GM18502 (cell line): ENCODE measurements at regions not wholly inside any gene's neighbourhood (a gene's known extent, or its start where the extent isn't known, plus 50 kb on each side); places are given as distances from the start of the nearest gene placed in this dataset.
"Not testable (repeated sequence)": the region's sequence is repeated elsewhere in the genome, so short reads cannot be mapped to it uniquely, and the experiment has no call there.

ENCODE experiments used
- ATAC-seq: cut with Tn5 transposase; IDR thresholded peaks from one replicate; pipeline ENCODE4 v1.9.1; 2021; ENCODE audit warnings: mild to moderate bottlenecking; ENCODE audit not compliant: unreplicated experiment, poor library complexity

DNA sequence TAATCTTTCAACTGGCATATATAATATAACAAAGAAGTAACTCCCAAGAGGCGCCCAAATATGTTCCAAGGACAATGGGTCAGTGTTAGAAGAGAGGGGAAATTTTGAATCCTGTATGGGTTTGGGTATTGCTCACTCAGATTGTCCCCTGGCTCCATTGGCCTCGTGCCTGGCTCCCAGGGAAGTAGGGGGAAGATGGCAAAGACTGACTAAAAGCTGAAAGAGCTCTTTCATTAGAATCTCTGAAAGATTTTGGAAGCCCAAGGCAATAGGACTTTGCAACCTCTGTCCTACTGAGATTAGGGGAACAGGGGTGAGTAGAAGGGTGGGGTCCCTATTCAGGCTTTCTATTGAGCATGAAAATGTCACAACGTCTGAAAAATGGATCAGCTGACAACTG is 1272.8 kb upstream of the ZEB2 start:
- ATAC-seq, result no peak

- no peak for ATAC-seq
Observed at GRCh38 chr2:145789636-145790035, 1269.7 kb upstream of the ZEB2 start.

DNA sequence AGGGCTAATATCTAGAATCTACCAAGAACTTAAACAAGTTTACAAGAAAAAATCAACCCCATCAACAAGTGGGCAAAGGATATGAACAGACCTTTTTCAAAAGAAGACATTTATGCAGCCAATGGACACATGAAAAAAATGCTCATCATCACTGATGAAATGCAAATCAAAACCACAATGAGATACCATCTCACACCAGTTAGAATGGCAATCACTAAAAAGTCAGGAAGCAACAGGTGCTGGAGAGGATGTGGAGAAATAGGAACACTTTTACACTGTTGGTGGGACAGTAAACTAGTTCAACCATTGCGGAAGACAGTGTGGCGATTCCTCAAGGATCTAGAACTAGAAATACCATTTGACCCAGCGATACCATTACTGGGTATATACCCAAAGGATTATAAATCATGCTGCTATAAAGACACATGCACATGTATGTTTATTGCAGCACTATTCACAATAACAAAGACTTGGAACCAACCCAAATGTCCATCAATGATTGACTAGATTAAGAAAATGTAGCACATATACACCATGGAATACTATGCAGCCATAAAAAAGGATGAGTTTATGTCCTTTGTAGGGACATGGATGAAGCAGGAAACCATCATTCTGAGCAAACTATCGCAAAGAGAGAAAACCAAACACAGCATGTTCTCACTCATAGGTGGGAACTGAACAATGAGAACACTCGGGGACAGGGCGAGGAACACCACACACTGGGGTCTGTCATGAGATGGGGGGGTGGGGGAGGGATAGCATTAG is 1267.9 kb upstream of the ZEB2 start:
- not testable (repeated sequence) for ATAC-seq

GRCh38 chr2:145782607-145783006 is 1262.7 kb upstream of the ZEB2 start:
- ATAC-seq, result not testable (repeated sequence)

DNA sequence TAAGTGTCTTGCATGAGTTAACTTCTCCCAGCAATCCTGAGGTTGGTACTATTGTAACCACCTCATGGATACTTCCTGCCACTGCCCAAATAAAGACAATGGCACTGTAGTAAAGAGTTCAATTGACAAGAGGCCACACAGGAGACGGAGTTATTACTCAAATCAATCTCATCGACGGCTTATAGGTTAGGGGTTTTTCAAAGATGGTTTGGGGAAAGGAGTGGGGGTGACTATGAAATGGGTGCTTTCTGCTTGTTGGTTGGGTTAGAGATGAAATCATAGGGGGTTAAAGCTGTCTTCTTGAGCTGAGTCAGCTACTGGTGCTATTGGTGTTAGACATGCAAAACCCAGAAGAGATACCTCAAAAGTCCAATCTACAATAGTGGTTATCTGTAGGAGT is 1258.0 kb upstream of the ZEB2 start:
- ATAC-seq, result peak; percentile 69

- ATAC-seq, result no peak
Observed at GRCh38 chr2:145777297-145777696, 1257.4 kb upstream of the ZEB2 start.

- ATAC-seq, result no peak
Observed at GRCh38 chr2:145775591-145775990, 1255.7 kb upstream of the ZEB2 start.

DNA sequence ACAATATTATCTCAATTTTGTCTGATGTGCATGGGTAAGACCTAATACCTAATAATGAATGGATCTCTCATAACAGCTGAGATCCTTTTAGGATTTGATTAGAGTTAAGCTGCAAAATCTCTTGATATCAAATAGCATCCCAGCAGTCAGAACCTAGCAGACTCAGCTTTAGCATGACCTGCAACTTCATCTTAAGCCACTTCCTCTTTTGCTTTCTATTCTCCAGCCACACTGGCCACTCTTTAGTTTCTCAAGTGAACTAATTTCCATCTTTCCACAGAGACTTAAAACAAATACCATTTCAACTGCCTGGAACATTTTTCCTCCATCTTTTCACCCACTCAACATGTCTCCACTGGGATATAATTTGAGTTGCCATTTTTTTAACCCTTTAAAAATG is 1251.6 kb upstream of the ZEB2 start:
- peak; percentile 98 for ATAC-seq

DNA sequence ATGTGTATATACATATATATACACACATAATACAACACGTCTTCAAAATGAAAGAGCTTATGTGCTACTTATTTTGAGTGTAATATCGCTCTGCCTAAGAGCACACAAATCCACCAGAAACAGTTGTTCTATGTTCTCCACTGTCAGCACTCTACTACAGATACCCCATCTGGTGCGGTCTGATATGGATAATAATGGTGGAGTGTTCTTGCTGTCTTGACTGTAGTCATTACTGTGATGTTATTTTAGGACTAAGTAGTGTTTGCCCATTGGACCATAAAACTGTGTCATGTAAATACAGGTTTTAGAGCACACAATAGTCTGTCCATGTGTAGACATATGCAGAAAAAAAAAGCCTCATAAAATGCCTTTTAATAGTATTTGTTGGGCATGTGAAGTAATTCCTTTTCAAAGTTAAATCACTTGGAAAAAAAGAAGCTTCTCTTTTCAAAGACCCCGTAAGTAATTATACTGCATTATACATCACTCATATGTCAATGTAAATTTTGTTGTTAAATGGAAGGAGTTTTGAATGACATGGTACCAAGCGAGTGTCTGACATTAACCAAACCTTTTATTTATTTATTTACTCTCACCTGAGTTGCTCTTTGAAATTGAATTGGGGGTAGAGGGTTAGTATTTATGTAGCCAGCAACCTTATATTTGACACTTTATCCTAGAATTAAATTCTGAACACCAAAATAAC is 1249.2 kb upstream of the ZEB2 start:
- ATAC-seq, result no peak

DNA sequence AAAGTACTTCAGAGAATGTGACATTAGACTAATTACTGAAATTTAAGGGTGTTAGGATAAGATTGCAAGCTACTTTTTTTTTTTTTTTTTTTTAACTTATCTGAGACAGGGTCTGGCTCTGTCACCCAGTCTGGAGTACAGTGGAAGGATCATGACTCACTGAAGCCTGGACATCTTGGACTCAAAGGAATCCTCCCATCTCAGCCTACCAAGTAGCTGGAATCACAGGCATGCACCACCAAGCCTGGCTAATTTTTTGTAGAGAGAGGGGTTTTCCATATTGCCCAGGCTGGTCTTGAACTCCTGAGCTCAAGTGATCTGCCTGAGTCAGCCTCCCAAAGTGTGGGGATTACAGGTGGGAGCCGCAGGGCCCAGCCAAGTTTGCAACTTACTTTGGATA is 1246.0 kb upstream of the ZEB2 start:
- ATAC-seq, result no peak

- ATAC-seq, result no peak
Observed at GRCh38 chr2:145764631-145765030, 1244.7 kb upstream of the ZEB2 start.

DNA sequence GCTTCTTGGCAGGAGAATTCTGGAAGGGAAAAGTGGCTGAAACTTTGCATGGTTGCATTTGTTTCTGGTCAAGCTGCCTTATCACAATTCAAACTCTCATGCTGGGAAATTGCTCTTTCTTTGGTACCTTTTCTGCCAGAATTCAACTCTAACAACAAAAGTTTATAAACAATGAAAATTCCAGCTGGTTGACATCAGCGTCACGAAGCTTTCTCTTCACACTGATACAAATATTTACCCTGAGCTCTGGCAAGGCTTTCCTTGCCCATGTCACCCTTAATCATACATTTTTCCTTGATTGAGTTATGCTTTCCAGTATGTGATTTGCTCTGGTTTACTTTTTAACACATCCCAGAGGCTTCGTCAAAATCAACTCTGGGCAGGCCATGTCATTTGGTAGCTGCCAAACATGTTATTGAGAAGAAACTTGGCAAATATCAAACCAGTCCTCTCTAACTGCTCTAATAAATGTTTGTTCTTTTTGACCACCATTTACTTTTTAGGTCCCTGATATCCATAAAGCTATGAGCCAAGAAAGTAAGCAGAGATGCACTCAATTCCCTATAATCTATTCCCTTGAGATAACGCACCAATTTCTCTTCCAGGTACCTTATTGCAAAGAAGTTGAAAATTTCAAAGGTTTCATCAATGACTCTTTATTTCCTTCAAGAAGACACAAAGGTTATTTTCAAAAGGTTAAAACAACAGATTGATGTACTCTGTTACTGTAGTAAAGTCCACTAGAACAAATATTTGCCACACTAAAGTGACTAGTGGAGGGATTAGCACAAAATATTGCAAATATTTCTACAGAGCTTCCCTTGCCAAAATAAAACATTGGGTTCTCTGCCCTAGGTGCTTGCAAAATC is 1241.1 kb upstream of the ZEB2 start:
- ATAC-seq, result no peak

DNA sequence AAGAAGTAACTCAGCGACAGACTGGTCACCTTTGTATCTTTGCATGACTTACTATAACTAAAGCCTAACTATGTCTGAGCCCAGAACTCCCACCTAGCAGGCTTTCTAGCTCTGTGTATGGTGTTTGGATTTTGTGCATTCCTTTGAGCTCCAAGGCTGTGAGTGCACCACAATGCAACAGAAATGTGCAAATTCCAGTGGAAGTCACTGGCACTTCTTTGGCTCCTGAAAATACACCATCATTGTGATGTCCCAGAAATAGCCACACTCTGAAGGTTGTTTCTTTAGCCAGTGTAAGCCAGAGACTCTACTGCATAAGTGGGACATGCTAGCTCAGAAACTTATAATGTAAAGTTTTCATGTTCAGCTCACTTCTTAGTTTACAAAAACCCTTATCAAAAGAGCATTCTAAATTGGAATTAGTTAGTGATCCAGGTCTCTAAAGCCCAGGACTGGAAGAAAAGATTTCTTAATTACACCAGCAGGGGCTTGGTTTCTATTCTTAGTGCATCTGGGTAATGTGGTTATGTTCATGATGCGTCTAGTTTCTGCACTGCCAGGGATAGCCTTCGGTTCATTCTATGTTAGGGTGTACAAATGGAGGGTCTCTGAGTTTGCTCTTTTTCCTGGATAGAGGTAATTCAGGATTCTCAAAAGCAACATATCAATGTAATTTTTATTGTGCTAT is 1239.5 kb upstream of the ZEB2 start:
- ATAC-seq, result no peak

- ATAC-seq, result no peak
Observed at GRCh38 chr2:145757503-145758246, 1237.8 kb upstream of the ZEB2 start.

- ATAC-seq, result no peak
Observed at GRCh38 chr2:145755019-145755837, 1235.3 kb upstream of the ZEB2 start.

DNA sequence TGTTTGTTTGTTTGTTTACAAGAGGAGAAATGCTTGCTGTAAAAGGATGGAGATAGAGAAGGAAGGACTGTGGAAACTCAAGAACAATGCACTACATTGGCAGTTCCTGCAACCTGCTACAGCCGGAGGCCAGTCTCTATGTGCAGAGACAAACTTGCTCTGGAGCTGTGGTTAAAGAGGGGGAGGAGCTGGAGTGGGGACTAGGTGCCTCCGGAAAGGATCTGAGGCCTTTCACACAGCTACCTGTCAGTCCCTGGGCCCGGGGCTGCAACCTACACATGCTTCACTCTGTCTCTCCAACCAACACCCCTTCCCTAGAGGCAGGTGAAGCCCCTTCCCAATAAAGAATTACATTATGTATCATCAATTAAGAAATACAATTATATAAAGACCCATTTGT is 1234.0 kb upstream of the ZEB2 start:
- ATAC-seq, result no peak

DNA sequence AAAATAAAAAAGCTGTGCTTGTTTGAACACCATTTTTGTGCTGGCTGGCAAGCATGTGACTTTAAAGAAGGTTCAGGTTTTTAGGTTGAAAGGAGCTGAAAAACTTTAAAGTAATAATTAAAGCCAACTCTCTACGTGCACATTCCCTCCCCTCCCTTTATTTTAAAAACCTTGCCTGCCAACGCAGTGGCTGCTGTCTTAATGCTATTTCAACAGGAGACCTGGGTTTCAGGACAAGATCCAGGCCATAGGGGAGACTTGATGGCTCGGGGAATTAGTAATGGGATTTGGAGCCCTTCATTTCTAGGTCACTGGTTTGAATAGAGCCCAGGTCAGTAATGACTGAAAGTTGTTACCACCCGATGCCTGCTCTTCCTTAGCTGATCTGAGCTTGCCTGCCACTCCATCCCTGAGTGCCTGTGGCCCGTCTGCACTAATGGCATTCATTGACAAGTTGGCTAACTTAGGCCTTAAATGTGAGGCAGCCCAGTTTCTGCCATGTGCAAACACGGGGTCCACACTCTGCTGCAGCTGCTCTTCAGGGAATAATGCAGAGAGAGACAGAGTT is 1233.2 kb upstream of the ZEB2 start:
- ATAC-seq, result no peak

DNA sequence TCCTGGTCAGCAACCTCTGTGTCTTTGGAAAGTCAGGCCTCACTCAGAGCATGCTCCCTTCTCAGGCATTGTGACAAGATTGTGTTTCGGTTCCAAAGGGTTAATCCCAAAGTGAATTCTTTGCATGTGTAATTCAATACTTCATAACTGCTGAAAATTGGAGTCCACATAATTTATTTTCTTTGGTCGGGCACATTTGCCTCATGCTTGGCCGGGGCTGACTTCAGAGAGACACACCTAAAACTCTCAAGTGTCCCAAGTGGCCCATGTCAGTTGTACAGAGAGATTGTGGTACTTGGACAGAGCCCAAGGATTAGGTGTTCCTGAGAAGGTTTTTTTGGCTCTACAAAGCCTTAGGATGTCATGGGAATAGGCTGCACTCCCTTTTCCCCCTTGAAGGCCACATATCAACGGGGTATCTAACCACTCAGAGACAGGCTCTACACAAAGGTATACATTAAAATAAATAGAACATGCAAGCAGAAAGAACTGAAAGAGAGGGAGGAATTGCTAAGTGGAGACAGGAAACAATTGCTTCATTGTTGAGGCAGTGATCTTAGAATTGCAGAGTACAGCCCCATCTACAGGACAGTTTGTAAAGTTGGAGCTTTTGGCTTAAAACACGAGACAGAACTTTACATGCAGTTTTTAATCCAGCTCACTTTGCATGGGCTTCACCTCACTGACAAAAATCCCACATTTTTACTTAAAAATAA is 1232.3 kb upstream of the ZEB2 start:
- ATAC-seq, result peak; percentile 26
